ENCODE measurements at regions not wholly inside any gene's neighbourhood (a gene's known extent, or its start where the extent isn't known, plus 50 kb on each side); places are given as distances from the start of the nearest gene placed in this dataset.

GRCh38 chr18:10009321-10010144, 95.7 kb downstream of the VAPA start:
- no peak for DNase-seq (ENCODE audit: low spot score)
- TF ChIP-seq CTCF (IDR thresholded peaks at IDR 0.05; ENCODE audit: borderline replicate concordance, control extremely low read depth, extremely low read depth, insufficient read depth, missing control alignments), result no peak
- in situ Hi-C loops (cut with MboI; ENCODE audit: low sequenced_read_pairs, unreplicated experiment), result no loop called here

- DNase-seq (ENCODE audit: low spot score), result no peak
- no peak for TF ChIP-seq CTCF (IDR thresholded peaks at IDR 0.05; ENCODE audit: borderline replicate concordance, control extremely low read depth, extremely low read depth, insufficient read depth, missing control alignments)
- in situ Hi-C loops (cut with MboI; ENCODE audit: low sequenced_read_pairs, unreplicated experiment), result no loop called here
These were observed 96.8 kb downstream of the VAPA start for GRCh38 chr18:10010611-10011015.

- in situ Hi-C loops (cut with MboI; ENCODE audit: low sequenced_read_pairs, unreplicated experiment), result no loop called here
- TF ChIP-seq CTCF (IDR thresholded peaks at IDR 0.05; ENCODE audit: borderline replicate concordance, control extremely low read depth, extremely low read depth, insufficient read depth, missing control alignments), result no peak
- no peak for DNase-seq (ENCODE audit: low spot score)
These were observed 97.2 kb downstream of the VAPA start for GRCh38 chr18:10011061-10011460.

- in situ Hi-C loops (cut with MboI; ENCODE audit: low sequenced_read_pairs, unreplicated experiment), result no loop called here
- DNase-seq (ENCODE audit: low spot score), result no peak
- no peak for TF ChIP-seq CTCF (IDR thresholded peaks at IDR 0.05; ENCODE audit: borderline replicate concordance, control extremely low read depth, extremely low read depth, insufficient read depth, missing control alignments)
These were observed 97.9 kb downstream of the VAPA start for GRCh38 chr18:10011751-10012150.

GRCh38 chr18:10012526-10012925, 98.7 kb downstream of the VAPA start:
- DNase-seq (ENCODE audit: low spot score), result no peak
- in situ Hi-C loops (cut with MboI; ENCODE audit: low sequenced_read_pairs, unreplicated experiment), result no loop called here
- TF ChIP-seq CTCF (IDR thresholded peaks at IDR 0.05; ENCODE audit: borderline replicate concordance, control extremely low read depth, extremely low read depth, insufficient read depth, missing control alignments), result no peak

- in situ Hi-C loops (cut with MboI; ENCODE audit: low sequenced_read_pairs, unreplicated experiment), result no loop called here
- DNase-seq (ENCODE audit: low spot score), result no peak
- no peak for TF ChIP-seq CTCF (IDR thresholded peaks at IDR 0.05; ENCODE audit: borderline replicate concordance, control extremely low read depth, extremely low read depth, insufficient read depth, missing control alignments)
These were observed 100.1 kb downstream of the VAPA start for GRCh38 chr18:10013621-10014543.
